ENCODE measurements at regions not wholly inside any gene's neighbourhood (a gene's known extent, or its start where the extent isn't known, plus 50 kb on each side); places are given as distances from the start of the nearest gene placed in this dataset.

DNA sequence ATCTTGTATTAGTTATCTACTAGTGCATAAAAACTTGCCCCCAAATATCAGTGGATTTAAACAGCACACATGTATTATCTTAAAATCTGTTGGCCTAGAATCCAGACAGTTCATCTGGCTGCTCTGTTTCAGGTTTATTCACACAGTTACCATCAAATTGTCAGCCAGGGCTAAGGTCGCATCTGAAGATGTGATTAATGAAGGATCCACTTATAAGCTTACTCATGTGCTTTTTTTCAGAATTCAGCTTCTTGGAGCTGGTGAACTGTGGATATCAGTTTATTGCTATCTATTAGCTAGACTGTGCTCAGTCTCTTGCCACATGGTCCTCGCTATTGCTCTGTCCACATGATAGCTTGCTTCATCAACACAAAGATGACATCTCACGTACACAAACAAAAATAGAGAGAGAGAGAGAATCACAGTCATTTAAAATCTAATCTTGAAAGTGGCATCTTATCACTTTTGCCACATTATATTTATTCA lies 81.5 kb downstream of the PRDM9 start:
- TF ChIP-seq, protein P1, sequence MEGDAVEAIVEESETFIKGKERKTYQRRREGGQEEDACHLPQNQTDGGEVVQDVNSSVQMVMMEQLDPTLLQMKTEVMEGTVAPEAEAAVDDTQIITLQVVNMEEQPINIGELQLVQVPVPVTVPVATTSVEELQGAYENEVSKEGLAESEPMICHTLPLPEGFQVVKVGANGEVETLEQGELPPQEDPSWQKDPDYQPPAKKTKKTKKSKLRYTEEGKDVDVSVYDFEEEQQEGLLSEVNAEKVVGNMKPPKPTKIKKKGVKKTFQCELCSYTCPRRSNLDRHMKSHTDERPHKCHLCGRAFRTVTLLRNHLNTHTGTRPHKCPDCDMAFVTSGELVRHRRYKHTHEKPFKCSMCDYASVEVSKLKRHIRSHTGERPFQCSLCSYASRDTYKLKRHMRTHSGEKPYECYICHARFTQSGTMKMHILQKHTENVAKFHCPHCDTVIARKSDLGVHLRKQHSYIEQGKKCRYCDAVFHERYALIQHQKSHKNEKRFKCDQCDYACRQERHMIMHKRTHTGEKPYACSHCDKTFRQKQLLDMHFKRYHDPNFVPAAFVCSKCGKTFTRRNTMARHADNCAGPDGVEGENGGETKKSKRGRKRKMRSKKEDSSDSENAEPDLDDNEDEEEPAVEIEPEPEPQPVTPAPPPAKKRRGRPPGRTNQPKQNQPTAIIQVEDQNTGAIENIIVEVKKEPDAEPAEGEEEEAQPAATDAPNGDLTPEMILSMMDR (IDR thresholded peaks at IDR 0.05), result no peak
- TF ChIP-seq POLR2AphosphoS5 (IDR thresholded peaks at IDR 0.05) (no peak), POLR2A (IDR thresholded peaks at IDR 0.05; ENCODE audit: low read depth) (no peak), EP300 (IDR thresholded peaks at IDR 0.05) (no peak)

All from esophagus muscularis mucosa (tissue), 4 donors.